ENCODE measurements at regions not wholly inside any gene's neighbourhood (a gene's known extent, or its start where the extent isn't known, plus 50 kb on each side); places are given as distances from the start of the nearest gene placed in this dataset.

DNA sequence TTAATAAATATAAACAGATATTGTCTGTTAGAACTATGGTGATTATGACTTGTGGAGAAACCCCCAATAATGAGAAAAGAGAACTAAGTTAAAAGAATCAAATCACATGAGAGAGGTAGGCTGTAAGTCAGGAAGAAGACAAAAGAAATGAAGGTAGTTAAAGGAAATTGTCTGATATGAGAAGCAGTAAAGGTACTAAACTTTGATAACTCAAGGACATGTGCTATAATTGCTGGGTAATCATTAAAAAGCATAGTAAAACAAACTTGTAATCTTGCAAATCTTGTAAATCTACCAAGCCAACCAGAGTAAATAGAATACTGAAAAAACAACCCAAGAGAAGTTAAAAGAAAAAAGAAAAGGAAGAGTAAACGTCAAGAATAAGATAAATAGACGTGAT lies 207.0 kb upstream of the CTNND2 start:
- Histone ChIP-seq H3K4me1 (no peaks in the 10 kb centered on the region), H3K27me3 (no peaks in the 10 kb centered on the region), H3K27ac (no peak overlapping the region), H3K36me3 (no peaks in the 10 kb centered on the region), H3K4me3 (no peak overlapping the region), H3K9me3 (no peaks in the 10 kb centered on the region)
- TF ChIP-seq, protein P1, sequence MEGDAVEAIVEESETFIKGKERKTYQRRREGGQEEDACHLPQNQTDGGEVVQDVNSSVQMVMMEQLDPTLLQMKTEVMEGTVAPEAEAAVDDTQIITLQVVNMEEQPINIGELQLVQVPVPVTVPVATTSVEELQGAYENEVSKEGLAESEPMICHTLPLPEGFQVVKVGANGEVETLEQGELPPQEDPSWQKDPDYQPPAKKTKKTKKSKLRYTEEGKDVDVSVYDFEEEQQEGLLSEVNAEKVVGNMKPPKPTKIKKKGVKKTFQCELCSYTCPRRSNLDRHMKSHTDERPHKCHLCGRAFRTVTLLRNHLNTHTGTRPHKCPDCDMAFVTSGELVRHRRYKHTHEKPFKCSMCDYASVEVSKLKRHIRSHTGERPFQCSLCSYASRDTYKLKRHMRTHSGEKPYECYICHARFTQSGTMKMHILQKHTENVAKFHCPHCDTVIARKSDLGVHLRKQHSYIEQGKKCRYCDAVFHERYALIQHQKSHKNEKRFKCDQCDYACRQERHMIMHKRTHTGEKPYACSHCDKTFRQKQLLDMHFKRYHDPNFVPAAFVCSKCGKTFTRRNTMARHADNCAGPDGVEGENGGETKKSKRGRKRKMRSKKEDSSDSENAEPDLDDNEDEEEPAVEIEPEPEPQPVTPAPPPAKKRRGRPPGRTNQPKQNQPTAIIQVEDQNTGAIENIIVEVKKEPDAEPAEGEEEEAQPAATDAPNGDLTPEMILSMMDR (IDR thresholded peaks at IDR 0.05) = no peak
- DNase-seq (ENCODE audit: low spot score) = no peak

DNA sequence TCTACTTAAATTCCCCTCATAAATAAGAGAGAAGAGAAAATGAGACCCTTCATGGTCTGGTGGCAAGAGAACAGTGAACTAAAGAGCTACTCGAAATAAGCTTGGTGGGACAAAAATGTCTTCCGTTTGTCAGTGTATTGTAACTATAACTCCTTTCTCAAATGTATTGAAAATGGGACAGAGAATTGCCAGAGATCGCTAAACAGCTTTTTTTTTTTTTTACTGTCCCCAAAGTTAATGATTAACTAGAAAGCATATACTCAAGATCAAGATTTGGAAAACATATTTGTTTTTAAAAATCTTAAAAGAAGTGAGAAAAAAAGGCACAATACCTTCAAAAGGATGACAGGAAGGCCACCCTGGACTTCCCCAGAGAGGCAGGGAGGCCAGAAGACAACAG lies 206.4 kb upstream of the CTNND2 start:
- DNase-seq (ENCODE audit: low spot score) = no peak
- TF ChIP-seq, protein P1 (IDR thresholded peaks at IDR 0.05) = no peak
- H3K9me3 ChIP-seq = no peaks in the 10 kb centered on the region
- H3K4me3 ChIP-seq = no peak overlapping the region
- no peaks in the 10 kb centered on the region for H3K36me3 ChIP-seq
- no peaks in the 10 kb centered on the region for H3K4me1 ChIP-seq
- H3K27me3 ChIP-seq = no peaks in the 10 kb centered on the region
- no peak overlapping the region for H3K27ac ChIP-seq

DNA sequence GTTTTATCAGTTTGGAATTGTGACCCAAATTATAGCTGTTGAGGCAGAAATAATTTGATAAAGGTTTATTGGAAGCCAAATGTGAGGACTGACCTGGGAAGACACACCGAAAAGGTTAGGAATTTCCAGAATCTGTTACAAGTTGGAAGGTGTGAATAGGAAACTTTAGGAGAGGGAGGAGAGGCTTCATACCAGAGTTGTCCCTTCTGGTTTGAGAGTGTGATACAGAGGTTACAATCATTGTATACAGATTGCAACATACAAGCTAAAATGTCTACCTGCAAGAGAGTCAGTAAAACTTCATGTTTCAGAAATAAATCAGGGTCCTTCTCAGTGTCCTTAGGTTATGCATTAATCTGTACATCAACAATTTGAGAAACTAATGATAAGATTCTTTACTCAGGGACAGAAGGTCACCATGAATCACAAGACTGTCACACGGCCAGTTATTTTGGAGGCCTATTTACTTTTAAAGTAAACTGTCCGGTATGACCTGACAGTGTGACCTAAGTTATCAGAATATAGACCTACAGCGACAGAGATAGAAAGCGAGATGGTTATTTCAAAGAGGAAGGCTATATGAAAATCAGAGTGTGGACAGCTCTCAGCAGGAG lies 204.9 kb upstream of the CTNND2 start:
- Histone ChIP-seq H3K9me3 (no peaks in the 10 kb centered on the region), H3K27ac (no peak overlapping the region), H3K27me3 (no peaks in the 10 kb centered on the region), H3K4me3 (no peak overlapping the region), H3K4me1 (no peaks in the 10 kb centered on the region), H3K36me3 (no peaks in the 10 kb centered on the region)
- DNase-seq (ENCODE audit: low spot score) = no peak
- TF ChIP-seq, protein P1 (IDR thresholded peaks at IDR 0.05) = no peak

DNA sequence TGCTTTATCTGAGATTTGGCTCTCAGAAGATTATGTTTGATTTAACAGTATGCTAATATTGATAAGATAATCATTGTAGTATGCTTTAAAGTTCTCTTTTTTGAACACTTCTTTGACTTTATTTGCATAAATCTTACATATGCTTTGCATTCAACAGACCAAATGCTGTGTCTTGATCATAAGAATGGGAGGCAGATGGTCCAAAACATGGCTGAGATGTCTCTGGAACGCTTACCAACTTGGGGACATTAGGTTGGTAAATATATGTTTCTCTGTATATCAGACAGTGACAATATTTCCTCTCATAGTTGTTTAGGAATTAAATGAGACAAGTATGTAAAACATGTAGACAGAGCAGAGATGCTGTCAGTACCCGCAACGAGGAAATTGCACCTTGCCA lies 197.9 kb upstream of the CTNND2 start:
- Histone ChIP-seq H3K27me3 (no peaks in the 10 kb centered on the region), H3K4me3 (no peak overlapping the region), H3K27ac (no peak overlapping the region), H3K4me1 (no peaks in the 10 kb centered on the region), H3K36me3 (no peaks in the 10 kb centered on the region), H3K9me3 (no peaks in the 10 kb centered on the region)
- no peak for DNase-seq (ENCODE audit: low spot score)
- TF ChIP-seq, protein P1 (IDR thresholded peaks at IDR 0.05) = no peak

DNA sequence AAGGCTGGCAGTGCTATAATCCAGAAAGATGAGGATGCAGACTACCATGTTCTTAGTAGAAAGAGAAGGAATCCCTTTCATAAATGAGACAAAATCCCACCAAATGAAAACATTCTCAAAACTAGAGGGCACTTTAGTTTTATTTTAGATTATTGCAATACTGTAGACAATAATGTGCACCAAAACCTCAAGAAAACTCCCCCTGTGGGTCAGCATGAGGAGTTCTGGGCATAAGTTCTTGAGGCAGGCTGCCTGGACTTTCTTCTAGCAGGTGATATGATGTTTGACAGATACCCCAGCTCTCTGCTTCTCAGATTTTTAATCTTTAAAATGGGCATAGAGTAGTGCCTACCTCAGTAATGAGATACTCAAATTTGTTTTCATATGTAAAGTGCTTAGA lies 196.3 kb upstream of the CTNND2 start:
- DNase-seq (ENCODE audit: low spot score) = no peak
- H3K4me3 ChIP-seq = no peak overlapping the region

More for the DNA sequence above, 196.3 kb upstream of the CTNND2 start:
- TF ChIP-seq, protein P1 (IDR thresholded peaks at IDR 0.05) = no peak
- H3K36me3 ChIP-seq = no peaks in the 10 kb centered on the region
- H3K4me1 ChIP-seq = no peaks in the 10 kb centered on the region
- no peak overlapping the region for H3K27ac ChIP-seq
- no peaks in the 10 kb centered on the region for H3K9me3 ChIP-seq
- H3K27me3 ChIP-seq = no peaks in the 10 kb centered on the region
